Caco-2 (cell line): ENCODE measurements at regions not wholly inside any gene's neighbourhood (a gene's known extent, or its start where the extent isn't known, plus 50 kb on each side); places are given as distances from the start of the nearest gene placed in this dataset.

Source experiments
- BruUV-seq: library from RNA; stranded (reverse); fragments of 400-500 nt; replicated peaks from 2 replicates; lab custom pipeline; 2021; lab: Mats Ljungman, UMichigan
- CTCF ChIA-PET: fragments of 300-600 bp; sonication (Branson Sonifier 250); formaldehyde crosslinking; loops from one replicate; lab custom pipeline; 2022; ENCODE audit warnings: antibody characterized with exemption; lab: Charles Lee
- POLR2A ChIA-PET: fragments of 300-600 bp; sonication (Branson Sonifier 250); formaldehyde crosslinking; loops from one replicate; lab custom pipeline; 2022; ENCODE audit warnings: antibody characterized with exemption; lab: Charles Lee
- DNase-seq, 2 experiments: peaks; one replicate each; pipeline versions ENCODE4 v3.0.0 to v3.0.0-alpha.2; 2020 to 2022
- H3K27me3 ChIP-seq: replicated peaks from 2 replicates; pipeline ENCODE4 v1.6.0; 2011; ENCODE audit warnings: low read length; ENCODE audit not compliant: control insufficient read depth, insufficient read depth
- H3K36me3 ChIP-seq: 2 replicates; pipeline ENCODE4 v1.5.1; 2011; ENCODE audit warnings: low read length; ENCODE audit not compliant: control insufficient read depth, insufficient read depth
- H3K4me1 ChIP-seq: fragments of 250-450 bp; sonication (Bioruptor Pico); 2 replicates; pipeline ENCODE4 v1.5.1; 2020; ENCODE audit warnings: mild to moderate bottlenecking
- H3K4me3 ChIP-seq: 2 replicates; pipeline ENCODE4 v1.5.1; 2011; ENCODE audit warnings: low read depth, mild to moderate bottlenecking, control low read depth, low read length
- H3K9me3 ChIP-seq: fragments of 250-450 bp; sonication (Bioruptor Pico); 2 replicates; pipeline ENCODE4 v1.5.1; 2020; ENCODE audit warnings: mild to moderate bottlenecking, moderate library complexity
- H3K27ac Mint-ChIP-seq: one replicate; pipeline ENCODE4 v1.8.0; 2022; ENCODE audit warnings: mixed read lengths; ENCODE audit not compliant: unreplicated experiment
- H3K27me3 Mint-ChIP-seq: one replicate; pipeline ENCODE4 v1.8.0; 2022; ENCODE audit warnings: mixed read lengths; ENCODE audit not compliant: insufficient read depth, unreplicated experiment
- H3K36me3 Mint-ChIP-seq: one replicate; pipeline ENCODE4 v1.8.0; 2022; ENCODE audit warnings: mild to moderate bottlenecking, mixed read lengths; ENCODE audit not compliant: insufficient read depth, unreplicated experiment
- H3K4me1 Mint-ChIP-seq: one replicate; pipeline ENCODE4 v1.8.0; 2022; ENCODE audit warnings: low read depth, mixed read lengths; ENCODE audit not compliant: unreplicated experiment
- H3K4me3 Mint-ChIP-seq: one replicate; pipeline ENCODE4 v1.8.0; 2022; ENCODE audit warnings: mild to moderate bottlenecking, moderate library complexity, mixed read lengths; ENCODE audit not compliant: unreplicated experiment
- H3K9me3 Mint-ChIP-seq: one replicate; pipeline ENCODE4 v1.8.0; 2022; ENCODE audit warnings: mixed read lengths; ENCODE audit not compliant: unreplicated experiment
- intact Hi-C: fragments of 100-400 bp; cut with micrococcal nuclease; formaldehyde crosslinking; loops from one replicate; pipeline ENCODE4 v1.10.0; 2022; ENCODE audit not compliant: unreplicated experiment
- TF ChIP-seq, protein P1 (sequence below), 2 experiments: fragments of 200-600 bp in 1 of 2; IDR thresholded peaks; 1 replicate in 1 of 2; 2 replicates in 1 of 2; pipeline versions ENCODE4 v1.5.1 to v1.8.0; 2011 to 2022; ENCODE audit warnings: antibody characterized with exemption in 1 of 2, control low read depth in 1 of 2, inconsistent platforms in 1 of 2, low read depth in 1 of 2, low read length in 1 of 2, mild to moderate bottlenecking in 1 of 2, moderate library complexity in 1 of 2; ENCODE audit not compliant: insufficient read depth in 1 of 2, severe bottlenecking in 1 of 2, unreplicated experiment in 1 of 2

DNA sequence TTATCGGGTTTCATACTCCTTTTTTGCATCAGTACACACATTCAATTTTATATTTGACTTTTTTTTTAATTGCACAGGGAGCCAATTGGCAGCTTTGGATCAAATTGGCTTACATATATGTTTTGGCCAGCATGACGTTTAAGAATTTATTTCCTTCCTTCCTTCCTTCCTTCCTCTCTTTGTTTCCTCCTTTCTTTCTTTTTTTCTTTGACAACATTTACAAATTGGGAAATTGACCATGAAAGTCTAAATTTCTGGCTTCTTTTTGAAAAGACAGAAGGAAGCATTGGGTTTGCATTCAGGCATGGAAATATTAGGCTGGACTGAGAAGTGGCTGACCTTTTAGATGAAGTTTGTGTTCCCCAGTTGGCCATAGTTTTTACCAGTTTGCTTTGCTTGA lies 103.4 kb upstream of the IGSF10 start:
- Histone ChIP-seq H3K4me1 (peaks cover 28% of the 10 kb centered on the region), H3K27me3 (no peaks in the 10 kb centered on the region), H3K4me3 (no peak overlapping the region), H3K36me3 (no peaks in the 10 kb centered on the region), H3K9me3 (no peaks in the 10 kb centered on the region; the same call in 1 of the 2 replicates)
- Mint-ChIP-seq H3K36me3 (no peaks in the 10 kb centered on the region), H3K27me3 (no peaks in the 10 kb centered on the region), H3K27ac (no peak overlapping the region), H3K9me3 (peaks cover 6% of the 10 kb centered on the region), H3K4me1 (peaks cover 15% of the 10 kb centered on the region), H3K4me3 (no peak overlapping the region)
- no TSS peak for BruUV-seq
- CTCF ChIA-PET, result no interaction called here
- POLR2A ChIA-PET, result no interaction called here
- TF ChIP-seq, protein P1, sequence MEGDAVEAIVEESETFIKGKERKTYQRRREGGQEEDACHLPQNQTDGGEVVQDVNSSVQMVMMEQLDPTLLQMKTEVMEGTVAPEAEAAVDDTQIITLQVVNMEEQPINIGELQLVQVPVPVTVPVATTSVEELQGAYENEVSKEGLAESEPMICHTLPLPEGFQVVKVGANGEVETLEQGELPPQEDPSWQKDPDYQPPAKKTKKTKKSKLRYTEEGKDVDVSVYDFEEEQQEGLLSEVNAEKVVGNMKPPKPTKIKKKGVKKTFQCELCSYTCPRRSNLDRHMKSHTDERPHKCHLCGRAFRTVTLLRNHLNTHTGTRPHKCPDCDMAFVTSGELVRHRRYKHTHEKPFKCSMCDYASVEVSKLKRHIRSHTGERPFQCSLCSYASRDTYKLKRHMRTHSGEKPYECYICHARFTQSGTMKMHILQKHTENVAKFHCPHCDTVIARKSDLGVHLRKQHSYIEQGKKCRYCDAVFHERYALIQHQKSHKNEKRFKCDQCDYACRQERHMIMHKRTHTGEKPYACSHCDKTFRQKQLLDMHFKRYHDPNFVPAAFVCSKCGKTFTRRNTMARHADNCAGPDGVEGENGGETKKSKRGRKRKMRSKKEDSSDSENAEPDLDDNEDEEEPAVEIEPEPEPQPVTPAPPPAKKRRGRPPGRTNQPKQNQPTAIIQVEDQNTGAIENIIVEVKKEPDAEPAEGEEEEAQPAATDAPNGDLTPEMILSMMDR (IDR thresholded peaks at IDR 0.05; ENCODE audit: insufficient read depth in 1 of 2, low read depth in 1 of 2, low read length in 1 of 2, severe bottlenecking in 1 of 2, unreplicated experiment in 1 of 2), result no peak
- intact Hi-C loops, result no loop called here
- no peak for DNase-seq

DNA sequence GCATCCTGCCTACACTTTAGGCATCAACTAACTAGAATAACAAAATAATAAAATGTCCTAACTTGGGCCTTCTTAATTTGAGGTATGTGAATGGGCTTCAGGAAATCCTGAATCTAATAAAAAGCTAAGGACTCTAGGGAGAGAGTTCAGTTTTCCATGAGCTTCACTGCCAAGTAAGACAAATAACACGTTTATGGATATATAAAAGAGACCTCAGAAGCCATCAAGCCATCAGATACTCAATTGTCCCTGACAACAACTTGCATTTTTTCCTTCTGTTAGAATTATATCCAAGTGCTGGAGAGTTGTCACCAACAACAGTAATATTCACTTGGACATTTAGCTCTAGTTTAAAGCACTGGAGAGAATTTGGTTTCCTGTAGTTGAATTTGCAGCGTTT lies 102.4 kb upstream of the IGSF10 start:
- H3K9me3 ChIP-seq, result no peaks in the 10 kb centered on the region; the same call in 1 of the 2 replicates
- intact Hi-C loops, result loop anchor here (2.0 kb wide), 1 partner anchor 17 kb away; no protein-coding TSS in a partner anchor
- Mint-ChIP-seq H3K4me3 (no peak overlapping the region), H3K36me3 (no peaks in the 10 kb centered on the region), H3K9me3 (peaks cover 9% of the 10 kb centered on the region), H3K4me1 (peaks cover 15% of the 10 kb centered on the region), H3K27ac (peak overlapping the region; percentile 11), H3K27me3 (no peaks in the 10 kb centered on the region)
- DNase-seq, result no peak
- POLR2A ChIA-PET, result no interaction called here
- H3K4me3 ChIP-seq, result no peak overlapping the region
- no TSS peak for BruUV-seq
- no peaks in the 10 kb centered on the region for H3K36me3 ChIP-seq
- CTCF ChIA-PET, result no interaction called here
- H3K27me3 ChIP-seq, result no peaks in the 10 kb centered on the region
- H3K4me1 ChIP-seq, result peaks cover 28% of the 10 kb centered on the region
- TF ChIP-seq, protein P1 (IDR thresholded peaks at IDR 0.05; ENCODE audit: insufficient read depth in 1 of 2, low read depth in 1 of 2, low read length in 1 of 2, severe bottlenecking in 1 of 2, unreplicated experiment in 1 of 2), result no peak

DNA sequence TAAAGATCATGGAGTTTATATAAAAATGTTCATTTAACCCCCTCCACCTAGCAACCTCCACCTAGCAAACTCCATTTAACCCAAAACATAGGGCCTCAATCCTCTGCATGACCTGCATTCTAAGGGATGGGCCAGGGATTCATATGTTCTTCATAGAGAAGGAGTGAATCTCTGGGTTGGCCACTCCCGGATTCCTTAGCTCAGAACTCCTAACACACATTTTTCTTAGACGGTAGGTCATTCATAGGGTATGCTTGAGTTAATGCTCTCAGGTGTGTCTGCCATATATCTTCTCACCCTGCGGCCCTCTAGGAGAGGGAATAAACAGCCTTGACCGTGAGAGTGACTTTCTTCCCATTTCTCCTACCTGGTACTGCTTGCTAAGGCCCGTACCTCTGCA lies 102.0 kb upstream of the IGSF10 start:
- Histone ChIP-seq H3K36me3 (no peaks in the 10 kb centered on the region), H3K4me3 (no peak overlapping the region), H3K27me3 (no peaks in the 10 kb centered on the region), H3K9me3 (no peaks in the 10 kb centered on the region; the same call in 1 of the 2 replicates), H3K4me1 (peaks cover 28% of the 10 kb centered on the region)
- Mint-ChIP-seq H3K4me3 (no peak overlapping the region), H3K36me3 (no peaks in the 10 kb centered on the region), H3K27me3 (no peaks in the 10 kb centered on the region), H3K27ac (peak overlapping the region; percentile 11), H3K4me1 (peaks cover 15% of the 10 kb centered on the region), H3K9me3 (peaks cover 9% of the 10 kb centered on the region)
- intact Hi-C loops, result loop anchor here (2.0 kb wide), 1 partner anchor 18 kb away; no protein-coding TSS in a partner anchor
- ChIA-PET CTCF (no interaction called here), POLR2A (no interaction called here)
- TF ChIP-seq, protein P1 (IDR thresholded peaks at IDR 0.05; ENCODE audit: insufficient read depth in 1 of 2, low read depth in 1 of 2, low read length in 1 of 2, severe bottlenecking in 1 of 2, unreplicated experiment in 1 of 2), result no peak
- BruUV-seq, result no TSS peak
- no peak for DNase-seq
